Chondrocyte (in vitro differentiated cells): ENCODE measurements at regions not wholly inside any gene's neighbourhood (a gene's known extent, or its start where the extent isn't known, plus 50 kb on each side); places are given as distances from the start of the nearest gene placed in this dataset.
"Not testable (repeated sequence)": the region's sequence is repeated elsewhere in the genome, so short reads cannot be mapped to it uniquely, and the experiment has no call there.

Experiments
- DNase-seq: peaks from one replicate; pipeline ENCODE4 v3.0.0; 2021; ENCODE audit warnings: mixed read lengths, low spot score
- H3K27ac Mint-ChIP-seq: one replicate; pipeline ENCODE4 v1.8.0; 2021; ENCODE audit warnings: mild to moderate bottlenecking, moderate library complexity, mixed read lengths; ENCODE audit not compliant: unreplicated experiment
- H3K27me3 Mint-ChIP-seq: 2 replicates; pipeline ENCODE4 v1.8.0; 2021; ENCODE audit warnings: low read depth, mixed read lengths
- H3K36me3 Mint-ChIP-seq: 2 replicates; pipeline ENCODE4 v1.8.0; 2021; ENCODE audit warnings: low read depth, mixed read lengths
- H3K4me1 Mint-ChIP-seq: 2 replicates; pipeline ENCODE4 v1.8.0; 2021; ENCODE audit warnings: low read depth, mild to moderate bottlenecking, mixed read lengths
- H3K4me3 Mint-ChIP-seq: one replicate; pipeline ENCODE4 v1.8.0; 2021; ENCODE audit warnings: mild to moderate bottlenecking, moderate library complexity, mixed read lengths; ENCODE audit not compliant: unreplicated experiment
- H3K9me3 Mint-ChIP-seq: 2 replicates; pipeline ENCODE4 v1.8.0; 2021; ENCODE audit warnings: low read depth, mixed read lengths
- CTCF ChIP-seq: fragments of 200-600 bp; sonication (generic); IDR thresholded peaks from 2 replicates; pipeline ENCODE4 v1.5.0; 2021; ENCODE audit warnings: antibody characterized with exemption, mild to moderate bottlenecking, moderate library complexity

- H3K36me3 Mint-ChIP-seq, H3K27me3 Mint-ChIP-seq, DNase-seq, H3K9me3 Mint-ChIP-seq: not testable (repeated sequence)
- Mint-ChIP-seq H3K27ac (peak overlapping the region; percentile 95), H3K4me1 (peaks cover 39% of the 10 kb centered on the region), H3K4me3 (peak overlapping the region; percentile 82)
- TF ChIP-seq CTCF: peak; percentile 25
Observed at GRCh38 chr6:27808242-27809066, 103.7 kb downstream of the OR2B2 start.

- Mint-ChIP-seq H3K4me3 (peak overlapping the region; percentile 82), H3K27ac (peak overlapping the region; percentile 95), H3K4me1 (peaks cover 39% of the 10 kb centered on the region)
- not testable (repeated sequence) for H3K36me3 Mint-ChIP-seq, DNase-seq, H3K27me3 Mint-ChIP-seq, H3K9me3 Mint-ChIP-seq
Observed at GRCh38 chr6:27807441-27808241, 104.6 kb downstream of the OR2B2 start.

DNA sequence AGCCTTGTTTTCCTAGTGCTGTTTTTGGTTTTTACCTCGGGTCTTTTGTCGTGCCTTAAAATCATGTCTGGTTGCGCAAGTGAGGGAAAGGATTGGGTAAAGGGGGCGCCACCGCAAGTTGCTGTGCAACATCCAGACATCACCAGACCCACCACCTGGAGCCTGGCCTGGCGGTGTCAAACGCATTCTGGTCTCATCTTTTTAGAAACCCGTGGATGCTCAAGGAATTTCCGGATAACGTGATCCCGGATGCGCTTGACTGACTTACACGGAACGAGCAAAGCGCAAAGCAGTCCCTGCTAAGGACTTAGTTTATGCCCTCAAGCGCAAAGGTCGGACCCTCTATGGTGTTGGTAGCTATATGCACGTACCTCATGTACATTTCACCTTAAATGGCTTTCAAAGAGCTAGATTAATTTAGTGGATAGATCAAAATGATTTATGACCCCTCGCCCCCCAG is 105.2 kb downstream of the OR2B2 start:
- Mint-ChIP-seq H3K36me3 (no peaks in the 10 kb centered on the region), H3K4me3 (peak overlapping the region; percentile 82), H3K27me3 (no peaks in the 10 kb centered on the region), H3K9me3 (no peaks in the 10 kb centered on the region), H3K27ac (peak overlapping the region; percentile 95), H3K4me1 (peaks cover 39% of the 10 kb centered on the region)
- TF ChIP-seq CTCF: peak; percentile 40
- no peak for DNase-seq

DNA sequence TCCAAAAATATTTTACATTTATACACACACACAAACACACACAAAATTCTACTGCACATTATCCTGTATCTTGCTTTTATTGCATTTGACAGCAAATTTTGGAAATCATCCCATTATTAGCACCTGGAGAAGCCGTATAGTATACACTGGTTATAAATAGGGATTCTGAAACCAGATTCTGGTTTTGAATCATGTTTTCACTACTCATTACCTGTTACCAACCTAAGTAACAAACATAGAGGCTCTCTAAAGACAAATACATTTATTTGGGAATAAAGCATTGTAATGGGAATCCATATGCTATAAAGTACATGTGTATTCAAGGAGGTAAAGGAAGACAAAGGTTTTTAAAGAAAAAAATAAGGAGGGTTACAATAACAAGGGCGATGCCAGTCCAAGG is 106.8 kb downstream of the OR2B2 start:
- no peak overlapping the region for H3K27ac Mint-ChIP-seq
- H3K4me3 Mint-ChIP-seq: no peak overlapping the region
- peaks cover 26% of the 10 kb centered on the region for H3K4me1 Mint-ChIP-seq
- no peaks in the 10 kb centered on the region for H3K9me3 Mint-ChIP-seq
- H3K36me3 Mint-ChIP-seq: no peaks in the 10 kb centered on the region
- no peaks in the 10 kb centered on the region for H3K27me3 Mint-ChIP-seq
- DNase-seq: no peak
- no peak for TF ChIP-seq CTCF

GRCh38 chr6:27804851-27805250 is 107.3 kb downstream of the OR2B2 start:
- Mint-ChIP-seq H3K27me3 (no peaks in the 10 kb centered on the region), H3K27ac (no peak overlapping the region), H3K36me3 (no peaks in the 10 kb centered on the region), H3K4me1 (peaks cover 24% of the 10 kb centered on the region), H3K9me3 (no peaks in the 10 kb centered on the region), H3K4me3 (no peak overlapping the region)
- TF ChIP-seq CTCF: no peak
- no peak for DNase-seq
